ENCODE measurements at regions not wholly inside any gene's neighbourhood (a gene's known extent, or its start where the extent isn't known, plus 50 kb on each side); places are given as distances from the start of the nearest gene placed in this dataset.
"Not testable (repeated sequence)": the region's sequence is repeated elsewhere in the genome, so short reads cannot be mapped to it uniquely, and the experiment has no call there.

DNA sequence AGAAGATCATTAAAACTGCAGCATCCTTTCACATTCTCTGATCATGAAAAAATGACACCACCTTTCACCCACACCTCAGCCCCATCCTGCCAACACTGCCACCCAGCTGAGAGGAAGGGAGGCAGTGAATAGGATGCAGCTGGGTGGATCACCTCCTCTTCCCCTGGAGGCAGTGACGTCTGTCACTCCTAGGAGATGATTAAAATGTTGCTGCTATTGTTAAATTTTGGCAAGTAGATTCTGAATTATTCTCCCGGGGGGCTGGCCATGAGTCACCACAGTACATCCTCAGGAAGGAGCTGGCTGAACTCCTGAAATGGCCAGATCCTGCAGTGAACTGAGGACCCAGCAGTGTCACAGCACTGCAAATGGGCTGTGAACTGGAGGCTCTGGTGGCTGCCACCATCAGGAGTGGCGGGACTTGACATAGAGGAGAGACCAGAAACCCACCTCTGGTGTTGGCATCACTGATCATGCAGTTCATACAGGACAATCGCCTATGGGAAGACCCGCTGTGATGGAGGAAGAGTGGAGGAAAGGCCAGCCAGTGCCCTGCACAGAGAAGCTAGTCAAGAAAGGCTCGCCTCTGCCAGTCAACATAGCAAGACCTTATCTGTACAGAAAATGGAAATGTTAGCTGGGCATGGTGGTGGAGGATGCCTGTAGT lies 199.1 kb downstream of the FAM43A start:
- DNase-seq: no peak

- DNase-seq: no peak
These were observed 200.1 kb downstream of the FAM43A start for GRCh38 chr3:194885766-194886165.

GRCh38 chr3:194886836-194887235 lies 201.2 kb downstream of the FAM43A start:
- no peak for DNase-seq

DNA sequence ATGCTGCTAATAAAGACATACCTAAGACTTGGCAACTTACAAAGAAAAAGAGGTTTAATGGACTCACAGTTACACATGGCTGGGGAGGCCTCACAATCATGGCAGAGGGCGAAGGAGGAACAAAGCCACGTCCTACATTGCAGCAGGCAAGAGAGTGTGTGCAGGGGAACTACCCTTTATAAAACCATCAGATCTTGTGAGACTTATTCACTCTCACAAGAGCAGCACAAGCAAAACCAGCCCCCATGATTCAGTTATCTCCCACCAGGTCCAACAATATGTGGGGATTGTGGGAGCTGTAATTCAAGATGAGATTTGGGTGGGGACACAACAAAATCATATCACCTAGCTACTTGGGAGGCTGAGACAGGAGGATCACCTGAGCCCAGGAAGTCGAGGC lies 202.4 kb downstream of the FAM43A start:
- not testable (repeated sequence) for DNase-seq

GRCh38 chr3:194888916-194889315 lies 203.2 kb downstream of the FAM43A start:
- no peak for DNase-seq

GRCh38 chr3:194890091-194890490 lies 204.4 kb downstream of the FAM43A start:
- DNase-seq: no peak

DNA sequence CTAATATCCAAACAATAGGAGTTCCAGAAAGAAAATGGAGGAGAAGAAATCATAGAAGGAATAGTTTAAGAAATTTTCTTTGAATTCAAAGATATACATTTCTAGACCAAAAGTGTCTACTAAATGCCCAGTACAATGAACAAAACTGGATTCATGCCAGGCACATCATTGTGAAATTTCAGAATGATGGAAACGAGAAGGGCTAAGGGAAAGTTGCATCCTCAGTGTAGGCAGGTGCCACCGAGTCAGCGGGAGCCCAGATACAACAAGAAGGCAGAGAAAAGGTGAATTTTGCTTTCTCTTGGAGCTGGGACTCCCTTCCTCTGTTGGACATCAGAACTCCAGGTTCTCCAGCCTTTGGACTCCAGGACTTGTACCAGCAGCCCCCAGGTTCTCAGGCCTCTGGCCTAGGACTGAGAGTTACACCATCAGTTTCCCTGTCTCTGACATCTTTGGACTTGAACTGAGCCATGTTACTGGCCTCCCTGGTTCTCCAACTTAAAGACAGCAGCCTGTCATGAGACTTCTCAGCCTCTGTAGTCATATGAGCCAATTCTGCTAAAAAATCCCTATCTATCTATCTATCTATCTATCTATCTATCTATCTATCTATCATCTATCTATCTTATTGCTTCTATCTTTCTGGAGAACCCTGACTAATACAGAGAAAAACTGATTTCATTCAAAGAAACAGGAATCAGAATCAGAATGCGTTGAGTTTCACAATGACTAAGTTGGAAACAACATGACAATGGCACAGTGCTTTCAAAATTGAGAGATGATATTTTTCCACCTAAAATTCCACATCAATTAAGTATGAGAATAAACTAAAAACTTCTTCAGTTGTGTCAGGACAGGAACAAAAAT lies 207.7 kb downstream of the FAM43A start:
- DNase-seq: no peak

DNA sequence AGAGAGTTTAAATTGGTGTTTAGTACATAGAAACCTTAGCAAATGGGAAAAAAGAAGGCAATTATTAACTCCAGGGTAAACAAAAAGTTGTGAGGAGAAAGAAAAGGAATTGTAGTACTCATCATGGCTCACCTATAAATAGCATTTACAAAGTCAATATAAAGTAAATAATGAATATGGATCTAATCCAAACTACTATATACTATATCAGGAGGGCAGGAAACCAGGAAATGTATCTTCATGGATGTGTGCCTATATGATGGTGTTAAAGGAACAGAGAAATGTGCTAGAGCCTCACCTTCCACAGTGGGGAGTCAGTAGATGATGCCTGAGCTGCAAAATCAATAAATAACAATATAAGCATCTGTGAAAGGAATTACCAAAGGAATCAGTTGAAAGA lies 208.9 kb downstream of the FAM43A start:
- no peak for DNase-seq

DNA sequence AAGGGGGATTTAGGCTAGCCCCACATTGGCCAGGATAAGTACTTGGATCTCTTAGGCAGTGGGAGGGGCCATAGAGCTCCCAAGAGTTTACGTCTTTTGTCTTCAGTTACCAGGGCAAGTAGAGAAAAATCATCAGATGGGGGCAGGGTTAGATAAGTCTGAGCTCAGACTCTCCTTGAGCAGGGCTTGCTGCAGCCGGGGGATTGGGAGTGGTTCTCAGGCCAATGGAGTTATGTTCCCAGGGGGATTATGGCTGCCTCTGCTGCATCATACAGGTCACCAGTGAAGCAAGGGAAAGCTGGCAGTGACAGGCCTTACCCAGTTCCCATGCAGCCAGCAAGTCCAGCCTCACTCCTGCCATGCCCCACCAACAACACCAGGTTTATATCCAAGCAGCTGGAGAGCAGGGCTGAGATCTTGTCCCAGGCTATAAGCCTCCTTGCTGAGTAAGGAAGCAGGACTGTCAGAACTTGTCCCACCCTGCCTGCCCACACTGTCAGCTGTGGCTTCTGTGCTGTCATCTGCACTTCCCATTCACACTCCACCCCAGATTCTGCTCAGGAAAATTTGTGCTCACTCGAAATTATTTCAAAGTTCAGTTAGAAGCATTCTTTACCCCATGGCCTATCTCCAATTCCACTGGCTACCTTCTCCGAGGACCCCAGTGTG lies 215.3 kb downstream of the FAM43A start:
- no peak for DNase-seq

DNA sequence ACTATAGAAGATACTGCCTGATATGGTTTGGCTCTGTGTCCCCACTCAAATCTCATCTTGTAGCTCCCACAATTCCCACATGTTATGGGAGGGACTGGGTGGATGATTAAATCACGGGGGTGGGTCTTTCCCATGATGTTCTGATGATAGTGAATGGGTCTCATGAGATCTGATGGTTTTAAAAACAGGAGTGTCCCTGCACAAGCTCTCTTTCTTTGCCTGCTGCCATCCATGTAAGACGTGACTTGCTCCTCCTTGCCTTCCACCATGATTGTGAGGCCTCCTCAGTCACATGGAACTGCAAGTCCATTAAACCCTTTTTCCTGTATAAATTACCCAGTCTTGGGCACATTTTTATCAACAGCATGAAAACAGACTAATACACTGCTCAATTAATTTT lies 217.8 kb downstream of the FAM43A start:
- not testable (repeated sequence) for DNase-seq

DNA sequence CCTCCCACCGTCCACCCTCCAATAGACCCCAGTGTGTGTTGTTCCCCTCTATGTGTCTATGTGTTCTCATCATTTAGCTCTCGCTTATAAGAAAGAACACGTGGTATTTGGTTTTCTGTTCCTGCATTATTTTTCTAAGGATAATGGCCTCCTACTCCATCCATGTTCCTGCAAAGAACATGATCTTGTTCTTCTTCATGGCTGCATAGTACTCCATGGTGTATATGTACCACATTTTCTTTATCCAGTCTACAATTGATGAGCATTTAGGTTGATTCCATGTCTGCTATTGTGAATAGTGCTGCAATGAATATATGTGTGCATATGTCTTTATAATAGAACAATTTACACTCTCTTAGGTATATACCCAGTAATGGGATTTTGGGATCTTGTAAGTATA lies 219.3 kb downstream of the FAM43A start:
- DNase-seq: not testable (repeated sequence)

DNA sequence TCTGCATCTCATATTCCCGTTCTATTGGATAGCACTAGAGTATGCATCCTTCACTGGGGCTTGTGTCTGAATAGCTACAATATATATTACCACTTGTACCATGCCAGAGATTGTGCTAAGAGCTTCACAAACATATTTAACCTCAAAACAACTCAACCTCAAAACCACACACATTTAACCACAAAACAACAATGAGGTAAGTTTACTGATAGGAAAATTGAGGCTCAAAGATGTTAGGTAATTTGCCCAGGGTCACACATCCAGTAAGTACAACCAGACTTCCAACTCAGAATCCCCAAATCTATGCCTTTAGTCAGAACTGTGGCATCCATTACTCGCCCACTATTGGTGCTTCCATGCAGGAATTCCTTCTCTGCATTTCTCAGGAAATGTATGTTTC lies 220.0 kb downstream of the FAM43A start:
- no peak for DNase-seq

GRCh38 chr3:194906229-194906629 lies 220.5 kb downstream of the FAM43A start:
- DNase-seq: no peak

DNA sequence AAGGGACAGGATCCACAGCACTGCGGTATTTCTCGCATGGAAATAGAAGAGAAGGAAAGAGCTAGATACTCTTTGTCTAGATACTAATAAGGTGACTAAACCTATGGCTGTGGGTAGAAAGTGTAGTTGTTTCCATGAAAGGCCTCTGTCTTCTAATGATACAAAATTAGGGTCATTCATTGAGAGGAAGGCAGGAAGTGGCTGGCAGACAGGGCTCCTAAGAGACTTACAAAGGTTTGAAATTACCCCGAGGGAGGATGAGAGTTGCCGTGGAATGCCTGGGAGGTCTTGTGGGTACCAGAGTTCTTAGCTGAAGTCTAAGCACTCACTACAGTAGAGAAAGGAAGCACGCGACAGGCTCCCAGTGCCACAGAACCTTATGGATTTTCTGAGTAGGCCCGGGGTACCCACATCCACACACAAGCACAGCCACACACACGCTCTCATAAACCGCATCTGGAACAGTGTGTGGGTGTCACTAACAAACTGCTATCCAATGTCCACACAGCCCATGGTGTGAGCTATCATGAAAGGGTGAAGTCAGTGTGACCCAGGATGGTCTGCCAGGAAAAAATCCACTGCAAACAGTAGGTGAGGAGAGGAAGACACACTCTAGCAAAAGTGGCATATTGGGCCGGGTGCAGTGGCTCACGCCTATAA lies 221.4 kb downstream of the FAM43A start:
- no peak for DNase-seq

- DNase-seq: no peak
These were observed 222.1 kb downstream of the FAM43A start for GRCh38 chr3:194907811-194908210.

DNA sequence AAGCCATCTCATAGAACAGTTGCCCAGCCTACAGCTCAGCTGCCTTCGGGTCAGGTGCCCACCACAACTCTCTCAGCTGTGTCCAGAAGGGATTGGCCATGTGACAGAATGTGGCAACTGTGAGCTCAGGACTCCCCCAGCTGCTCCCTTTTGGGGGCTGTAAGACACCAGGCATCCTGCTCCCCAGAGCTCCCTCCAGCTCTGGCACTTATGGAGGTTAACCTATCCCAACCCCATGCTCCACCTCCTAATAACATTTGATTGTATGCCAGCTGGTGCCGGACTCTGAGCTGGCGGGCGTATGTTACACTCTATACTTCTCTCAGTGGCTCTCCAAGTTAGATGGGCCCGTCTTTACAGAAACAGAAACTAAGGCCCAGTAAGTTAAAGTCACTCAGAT lies 222.8 kb downstream of the FAM43A start:
- no peak for DNase-seq

GRCh38 chr3:194908972-194909371 lies 223.3 kb downstream of the FAM43A start:
- no peak for DNase-seq

DNA sequence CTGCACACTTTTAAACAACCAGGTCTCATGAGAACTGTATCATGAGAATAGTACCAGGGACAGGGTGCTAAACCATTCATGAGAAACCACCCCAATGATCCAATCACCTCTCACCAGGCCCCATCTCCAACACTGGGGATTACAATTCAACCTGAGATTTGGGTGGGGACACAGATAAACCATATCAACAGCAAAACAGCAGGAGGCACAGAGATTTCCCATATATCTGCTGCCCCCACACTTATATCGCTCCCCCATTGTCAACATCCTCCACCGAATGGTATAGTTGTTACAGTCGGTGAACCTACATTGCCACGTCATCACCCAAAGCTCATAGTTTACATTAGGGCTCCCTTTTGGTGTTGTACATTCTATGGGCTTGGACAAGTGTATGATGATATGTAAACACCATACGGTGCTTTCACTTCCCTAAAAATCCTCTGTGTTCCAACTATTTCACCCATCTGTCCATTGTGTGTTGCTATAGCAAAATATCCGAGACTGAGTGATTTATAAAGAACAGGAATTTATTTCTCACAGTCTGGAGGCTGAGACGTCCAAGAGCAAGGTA lies 224.8 kb downstream of the FAM43A start:
- DNase-seq: no peak

DNA sequence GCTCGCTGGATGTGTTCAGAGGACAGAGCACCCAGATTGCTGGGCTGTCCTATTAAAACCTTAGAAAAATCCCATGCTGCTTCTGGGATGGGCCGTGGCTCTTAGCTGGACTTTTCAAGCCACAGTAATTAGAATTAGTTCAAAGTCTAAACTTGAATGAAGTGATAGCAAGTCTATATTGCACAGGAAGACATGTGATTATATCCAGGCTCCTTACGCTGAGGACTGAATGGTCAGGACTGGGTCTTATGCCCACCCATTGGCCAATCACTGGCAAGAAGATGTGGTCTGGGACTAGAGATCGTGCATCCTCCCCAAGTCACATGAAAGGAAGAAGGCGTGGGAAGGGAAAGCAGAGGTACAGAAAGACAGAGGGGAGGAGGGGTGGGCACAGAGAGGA lies 227.6 kb downstream of the FAM43A start:
- DNase-seq: no peak

GRCh38 chr3:194924889-194925288 lies 239.2 kb downstream of the FAM43A start:
- DNase-seq: not testable (repeated sequence)

DNA sequence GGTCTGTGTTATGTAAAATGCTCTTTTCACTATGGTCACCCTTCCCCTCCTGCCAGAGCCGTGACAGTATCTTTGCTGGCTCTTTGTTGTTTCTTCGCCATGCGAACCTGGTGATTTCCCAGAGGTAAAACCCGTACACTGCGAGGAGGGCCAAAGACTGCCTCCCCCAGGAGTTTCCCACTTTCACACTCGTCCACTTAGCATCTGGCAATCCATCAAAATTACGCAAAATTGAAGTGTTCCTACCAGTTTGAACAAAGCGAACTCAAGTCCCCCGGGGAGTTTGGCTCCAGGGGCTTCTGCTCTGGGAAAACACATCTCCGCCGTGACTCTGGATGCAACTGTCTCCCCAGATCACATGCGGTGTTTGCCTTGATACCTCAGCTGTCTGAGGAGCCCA lies 239.9 kb downstream of the FAM43A start:
- DNase-seq: no peak

DNA sequence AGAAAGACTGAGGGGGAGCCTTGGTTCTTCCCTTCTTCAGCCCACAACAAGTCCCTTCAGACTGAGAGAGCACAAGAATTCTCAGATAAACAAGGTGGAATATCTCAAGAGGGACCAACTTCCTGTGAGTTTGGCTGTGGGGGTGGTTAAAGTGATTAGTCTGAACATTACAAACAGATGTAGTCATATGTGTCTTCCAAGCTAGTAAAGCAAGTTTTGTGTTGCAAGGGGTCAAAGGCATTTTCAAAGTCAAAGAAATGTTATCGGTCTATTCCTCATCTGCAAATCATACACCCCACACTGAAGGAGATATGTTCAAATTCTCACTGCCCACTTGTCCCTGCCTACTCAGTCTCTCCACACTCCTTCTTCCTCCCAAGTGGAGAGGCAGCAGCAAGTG lies 242.5 kb downstream of the FAM43A start:
- no peak for DNase-seq

All from hindlimb muscle (tissue), 1 donor.